ENCODE measurements at regions not wholly inside any gene's neighbourhood (a gene's known extent, or its start where the extent isn't known, plus 50 kb on each side); places are given as distances from the start of the nearest gene placed in this dataset.
"Not testable (repeated sequence)": the region's sequence is repeated elsewhere in the genome, so short reads cannot be mapped to it uniquely, and the experiment has no call there.

DNA sequence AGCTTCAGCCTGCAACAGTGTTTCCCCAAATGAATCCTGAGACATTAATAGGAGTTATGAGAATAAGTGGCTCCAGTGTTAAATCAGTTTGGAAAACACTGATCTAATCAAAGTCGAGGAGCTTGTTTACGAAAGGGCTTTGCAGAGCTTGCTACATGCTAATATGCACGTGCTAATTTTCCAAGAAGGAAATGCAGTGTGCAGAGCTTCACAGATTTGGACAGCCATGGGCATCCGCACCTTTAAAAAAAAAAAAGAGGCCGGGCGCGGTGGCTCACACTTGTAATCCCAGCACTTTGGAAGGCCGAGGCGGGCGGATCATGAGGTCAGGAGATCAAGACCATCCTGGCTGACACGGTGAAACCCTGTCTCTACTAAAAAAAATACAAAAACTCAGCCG is 79.7 kb upstream of the LMO2 start:
- not testable (repeated sequence) for DNase-seq (ENCODE audit: low read depth)

- DNase-seq (ENCODE audit: low read depth): no peak
These were observed 79.1 kb upstream of the LMO2 start for GRCh38 chr11:33970984-33971466.

DNA sequence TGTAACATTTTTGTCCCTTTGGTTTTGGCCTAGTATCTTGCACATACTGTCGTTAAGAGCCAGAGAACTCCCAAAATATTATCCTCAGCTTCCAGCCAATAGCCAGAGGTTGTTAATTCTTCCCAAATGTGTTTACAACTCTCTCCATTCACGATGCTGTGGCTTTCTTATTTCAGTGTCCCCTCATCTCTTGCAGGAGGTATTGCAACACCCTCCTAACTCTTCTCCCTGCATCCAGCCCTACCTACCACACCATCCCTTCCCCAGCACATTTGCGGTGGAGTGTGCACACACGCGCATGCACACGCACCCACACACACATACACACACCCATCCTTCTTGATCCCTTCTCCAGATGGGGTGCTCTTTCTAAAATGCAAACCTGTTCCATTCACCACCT is 75.6 kb upstream of the LMO2 start:
- no peak for DNase-seq (ENCODE audit: low read depth)

GRCh38 chr11:33965032-33965431 is 73.2 kb upstream of the LMO2 start:
- no peak for DNase-seq (ENCODE audit: low read depth)

DNA sequence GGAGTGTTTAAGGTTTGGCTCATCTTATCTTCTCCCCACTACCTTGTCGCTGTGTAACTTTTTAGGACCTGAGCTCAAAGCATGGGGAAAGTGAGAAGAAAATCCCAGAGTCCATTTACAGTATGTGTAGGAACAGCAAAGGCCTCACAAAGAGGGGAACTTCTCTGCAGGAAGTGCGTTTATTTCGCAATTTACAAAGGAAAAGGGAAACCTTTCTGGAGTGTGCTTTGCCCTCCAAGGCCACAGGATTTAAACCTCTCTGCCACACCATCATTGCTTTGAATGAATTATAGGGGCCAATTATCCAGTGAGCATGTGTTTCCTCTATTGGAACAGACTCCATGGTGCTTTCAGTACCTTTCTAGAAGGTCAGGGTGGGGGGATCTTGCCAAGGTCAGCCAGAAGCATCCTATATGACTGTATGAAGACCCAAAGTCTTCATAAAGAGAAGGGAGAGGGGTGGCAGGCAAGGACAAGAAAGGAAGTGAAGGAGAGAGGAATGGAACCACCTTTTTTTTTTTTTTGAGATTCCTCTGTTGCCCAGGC is 68.1 kb upstream of the LMO2 start:
- no peak for DNase-seq (ENCODE audit: low read depth)

DNA sequence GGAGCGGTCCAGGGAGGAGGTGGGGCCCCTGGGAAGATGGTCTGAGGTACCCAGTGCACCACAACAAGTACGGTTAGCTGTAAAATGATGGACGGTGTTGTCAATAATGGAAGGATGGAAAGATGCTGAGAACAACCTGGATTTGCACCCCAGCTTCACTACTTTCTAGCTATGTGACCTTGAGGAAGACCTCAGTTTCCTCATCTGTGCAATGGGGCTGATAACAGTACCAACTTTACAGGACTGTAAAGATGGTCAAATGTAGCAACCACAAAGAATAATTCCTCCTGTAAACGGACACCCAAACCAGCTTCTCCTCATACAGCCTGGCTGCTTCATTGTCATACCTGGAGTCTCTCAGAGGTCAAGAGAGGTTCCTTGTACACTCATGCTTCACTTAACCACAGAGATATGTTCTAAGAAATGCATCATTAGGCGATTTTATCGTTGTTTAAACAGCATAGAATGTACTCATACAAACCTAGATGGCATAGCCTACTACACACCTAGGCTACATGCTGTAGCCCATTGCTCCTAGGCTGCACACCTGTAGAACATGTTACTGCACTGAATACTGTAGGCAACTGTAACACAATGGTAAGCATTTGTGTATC is 65.5 kb upstream of the LMO2 start:
- no peak for DNase-seq (ENCODE audit: low read depth)

DNA sequence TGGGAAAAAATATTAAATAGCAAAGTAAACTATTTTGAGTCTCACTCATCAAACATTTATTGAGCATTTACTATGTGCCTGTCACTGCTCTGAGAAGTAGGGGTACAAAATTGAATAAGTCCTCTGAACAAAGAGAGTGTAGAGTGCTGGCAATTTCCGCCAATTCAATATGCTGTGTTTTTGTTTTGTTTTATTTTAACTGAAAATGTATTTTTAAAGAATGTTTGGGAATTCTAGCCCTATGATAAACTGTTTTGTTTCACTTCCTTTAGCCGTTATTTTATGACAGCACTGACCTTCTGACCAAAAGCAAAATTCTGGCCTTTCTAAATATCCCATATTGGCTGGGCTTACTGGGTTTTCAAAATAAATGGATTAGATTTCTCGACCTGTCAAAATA is 64.7 kb upstream of the LMO2 start:
- no peak for DNase-seq (ENCODE audit: low read depth)

DNA sequence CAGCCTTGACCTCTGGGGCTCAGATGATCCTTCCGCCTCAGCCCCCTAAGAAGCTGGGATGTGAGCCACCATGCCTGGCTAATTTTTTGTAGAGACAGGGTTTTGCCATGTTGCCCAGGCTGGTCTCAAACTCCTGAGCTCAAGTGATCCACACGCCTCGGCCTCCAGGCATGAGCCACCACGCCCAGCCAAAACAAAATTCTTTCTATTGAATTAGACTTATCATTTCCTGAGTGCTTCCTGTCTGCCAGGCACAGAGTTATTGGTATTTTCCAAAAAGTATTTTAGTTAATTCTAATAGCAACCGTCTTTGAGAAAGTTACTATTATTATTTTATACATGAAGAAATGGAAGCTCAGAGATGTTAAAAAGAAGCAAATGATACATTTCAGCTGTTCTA is 61.4 kb upstream of the LMO2 start:
- DNase-seq (ENCODE audit: low read depth): no peak

DNA sequence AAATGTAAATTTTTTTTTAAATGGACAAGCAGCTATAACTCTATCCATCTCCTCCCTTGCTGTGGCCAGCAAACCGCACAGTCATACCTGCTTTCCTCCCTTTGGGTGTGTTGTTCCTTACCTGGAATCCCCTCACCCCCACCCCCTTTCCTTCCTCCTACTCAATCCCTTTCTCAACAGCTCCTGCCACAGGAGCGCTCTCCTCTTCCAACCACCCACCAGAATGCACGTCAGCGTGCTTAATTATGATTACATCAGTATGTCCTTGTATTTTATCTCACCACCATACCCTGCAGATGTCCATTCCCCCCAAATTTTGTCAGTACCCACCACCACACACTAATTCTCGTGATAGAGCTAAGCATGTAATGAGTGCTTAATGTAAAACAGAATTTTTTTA is 60.9 kb upstream of the LMO2 start:
- DNase-seq (ENCODE audit: low read depth): no peak

GRCh38 chr11:33949252-33949913 is 57.5 kb upstream of the LMO2 start:
- no peak for DNase-seq (ENCODE audit: low read depth)

DNA sequence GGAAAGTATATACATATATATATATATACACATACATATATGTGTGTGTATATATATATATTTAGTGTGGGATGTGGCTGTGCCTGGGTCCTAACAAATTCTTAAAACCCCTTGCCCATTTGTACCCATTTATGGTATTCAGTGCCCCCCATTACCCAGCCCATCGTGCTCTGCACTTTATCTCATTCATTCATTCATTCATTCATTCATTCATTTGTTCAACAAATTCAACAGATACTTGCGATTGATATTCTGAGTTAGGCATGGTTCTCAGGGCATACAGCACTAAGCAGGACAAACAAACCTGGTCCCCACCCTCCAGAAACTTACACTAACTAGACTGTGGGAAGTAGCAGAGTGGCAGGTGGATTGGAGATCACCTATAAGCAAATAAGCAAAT is 56.6 kb upstream of the LMO2 start:
- no peak for DNase-seq (ENCODE audit: low read depth)

GRCh38 chr11:33947918-33948317 is 56.0 kb upstream of the LMO2 start:
- not testable (repeated sequence) for DNase-seq (ENCODE audit: low read depth)

- no peak for DNase-seq (ENCODE audit: low read depth)
These were observed 55.1 kb upstream of the LMO2 start for GRCh38 chr11:33946930-33947329.

GRCh38 chr11:33945481-33946268 is 53.8 kb upstream of the LMO2 start:
- no peak for DNase-seq (ENCODE audit: low read depth)

GRCh38 chr11:33944693-33945424 is 53.0 kb upstream of the LMO2 start:
- no peak for DNase-seq (ENCODE audit: low read depth)

GRCh38 chr11:33944345-33944692 is 52.4 kb upstream of the LMO2 start:
- DNase-seq (ENCODE audit: low read depth): no peak

DNA sequence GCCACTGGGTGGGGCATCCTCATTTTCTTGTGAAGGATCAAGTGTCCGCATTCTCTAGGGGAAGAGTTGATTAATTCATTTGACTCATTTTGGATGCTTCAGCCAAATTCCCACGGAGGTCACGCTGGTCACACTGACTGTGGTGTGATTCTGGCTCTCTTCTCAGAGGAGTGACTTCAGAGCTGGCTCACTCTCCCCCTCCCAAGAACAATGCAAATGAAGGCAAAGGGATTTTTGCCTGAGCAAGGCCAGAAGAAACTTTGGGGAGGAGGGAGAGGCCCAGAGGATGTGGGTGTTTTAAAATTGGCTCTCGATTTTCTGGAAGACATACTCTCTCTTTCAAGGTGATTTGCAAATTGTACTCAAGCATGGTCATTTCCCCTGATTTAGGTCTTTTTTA is 51.1 kb upstream of the LMO2 start:
- no peak for DNase-seq (ENCODE audit: low read depth)

GRCh38 chr11:33941637-33942160 is 49.8 kb upstream of the LMO2 start:
- DNase-seq (ENCODE audit: low read depth): no peak
